ENCODE measurements at regions not wholly inside any gene's neighbourhood (a gene's known extent, or its start where the extent isn't known, plus 50 kb on each side); places are given as distances from the start of the nearest gene placed in this dataset.

GRCh38 chrX:39716802-39717540 lies 380.8 kb downstream of the BCOR start:
- DNase-seq: no peak
- H3K9me2 ChIP-seq (replicated peaks; ENCODE audit: insufficient read depth, low read length): no peaks in the 10 kb centered on the region
- no peak overlapping the region for H3K4me3 ChIP-seq (ENCODE audit: low read length)
- H3K4me2 ChIP-seq (ENCODE audit: low read depth, low read length, poor library complexity, severe bottlenecking): no peak overlapping the region
- no peak overlapping the region for H3K9ac ChIP-seq (ENCODE audit: low read length)
- H3K36me3 ChIP-seq (ENCODE audit: insufficient read depth, low read length): no peaks in the 10 kb centered on the region
- H3K27me3 ChIP-seq (ENCODE audit: low read length): no peaks in the 10 kb centered on the region
- H3K4me1 ChIP-seq (ENCODE audit: low read length): no peaks in the 10 kb centered on the region
- no peaks in the 10 kb centered on the region for H4K20me1 ChIP-seq (ENCODE audit: insufficient read depth, low read depth, low read length)
- no peaks in the 10 kb centered on the region for H3K79me2 ChIP-seq (ENCODE audit: low read length)
- no peaks in the 10 kb centered on the region for H3K9me3 ChIP-seq (ENCODE audit: low read length)
- H3K27ac ChIP-seq (ENCODE audit: low read length): no peak overlapping the region
- no peak overlapping the region for H2AFZ ChIP-seq (ENCODE audit: low read length)

- Histone ChIP-seq H3K4me3 (ENCODE audit: low read length) (no peak overlapping the region), H3K4me2 (ENCODE audit: low read depth, low read length, poor library complexity, severe bottlenecking) (no peak overlapping the region), H3K27ac (ENCODE audit: low read length) (no peak overlapping the region)
Observed at GRCh38 chrX:39718981-39719380, 378.8 kb downstream of the BCOR start.

GRCh38 chrX:39720945-39721344 lies 376.8 kb downstream of the BCOR start:
- DNase-seq: no peak
- Histone ChIP-seq H3K9ac (ENCODE audit: low read length) (no peak overlapping the region), H3K27me3 (ENCODE audit: low read length) (no peaks in the 10 kb centered on the region), H3K4me2 (ENCODE audit: low read depth, low read length, poor library complexity, severe bottlenecking) (no peak overlapping the region), H4K20me1 (ENCODE audit: insufficient read depth, low read depth, low read length) (no peaks in the 10 kb centered on the region), H3K79me2 (ENCODE audit: low read length) (no peaks in the 10 kb centered on the region), H3K4me1 (ENCODE audit: low read length) (no peaks in the 10 kb centered on the region), H3K9me3 (ENCODE audit: low read length) (no peaks in the 10 kb centered on the region), H2AFZ (ENCODE audit: low read length) (no peak overlapping the region), H3K36me3 (ENCODE audit: insufficient read depth, low read length) (no peaks in the 10 kb centered on the region), H3K9me2 (replicated peaks; ENCODE audit: insufficient read depth, low read length) (no peaks in the 10 kb centered on the region), H3K4me3 (ENCODE audit: low read length) (no peak overlapping the region), H3K27ac (ENCODE audit: low read length) (no peak overlapping the region)

More at GRCh38 chrX:39718981-39719380, 378.8 kb downstream of the BCOR start:
- Histone ChIP-seq H3K79me2 (ENCODE audit: low read length) (no peaks in the 10 kb centered on the region), H3K36me3 (ENCODE audit: insufficient read depth, low read length) (no peaks in the 10 kb centered on the region), H2AFZ (ENCODE audit: low read length) (no peak overlapping the region), H3K4me1 (ENCODE audit: low read length) (no peaks in the 10 kb centered on the region), H3K9me3 (ENCODE audit: low read length) (no peaks in the 10 kb centered on the region), H3K9ac (ENCODE audit: low read length) (no peak overlapping the region), H3K9me2 (replicated peaks; ENCODE audit: insufficient read depth, low read length) (no peaks in the 10 kb centered on the region), H3K27me3 (ENCODE audit: low read length) (no peaks in the 10 kb centered on the region), H4K20me1 (ENCODE audit: insufficient read depth, low read depth, low read length) (no peaks in the 10 kb centered on the region)
- DNase-seq: no peak

GRCh38 chrX:39721566-39722279 lies 376.0 kb downstream of the BCOR start:
- Histone ChIP-seq H3K9me3 (ENCODE audit: low read length) (no peaks in the 10 kb centered on the region), H3K27ac (ENCODE audit: low read length) (no peak overlapping the region), H3K4me1 (ENCODE audit: low read length) (no peaks in the 10 kb centered on the region), H2AFZ (ENCODE audit: low read length) (no peak overlapping the region), H3K9ac (ENCODE audit: low read length) (no peak overlapping the region), H3K4me2 (ENCODE audit: low read depth, low read length, poor library complexity, severe bottlenecking) (no peak overlapping the region), H3K9me2 (replicated peaks; ENCODE audit: insufficient read depth, low read length) (no peaks in the 10 kb centered on the region), H3K4me3 (ENCODE audit: low read length) (no peak overlapping the region), H3K27me3 (ENCODE audit: low read length) (no peaks in the 10 kb centered on the region), H3K79me2 (ENCODE audit: low read length) (no peaks in the 10 kb centered on the region), H3K36me3 (ENCODE audit: insufficient read depth, low read length) (no peaks in the 10 kb centered on the region), H4K20me1 (ENCODE audit: insufficient read depth, low read depth, low read length) (no peaks in the 10 kb centered on the region)
- DNase-seq: no peak

GRCh38 chrX:39724544-39724943 lies 373.2 kb downstream of the BCOR start:
- Histone ChIP-seq H3K79me2 (ENCODE audit: low read length) (no peaks in the 10 kb centered on the region), H3K4me1 (ENCODE audit: low read length) (no peaks in the 10 kb centered on the region)
- no peak for DNase-seq

GRCh38 chrX:39725114-39725513 lies 372.6 kb downstream of the BCOR start:
- Histone ChIP-seq H3K4me2 (ENCODE audit: low read depth, low read length, poor library complexity, severe bottlenecking) (no peak overlapping the region), H3K9me2 (replicated peaks; ENCODE audit: insufficient read depth, low read length) (no peaks in the 10 kb centered on the region), H3K4me3 (ENCODE audit: low read length) (no peak overlapping the region), H3K27me3 (ENCODE audit: low read length) (no peaks in the 10 kb centered on the region), H3K9me3 (ENCODE audit: low read length) (no peaks in the 10 kb centered on the region), H2AFZ (ENCODE audit: low read length) (no peak overlapping the region), H4K20me1 (ENCODE audit: insufficient read depth, low read depth, low read length) (no peaks in the 10 kb centered on the region), H3K27ac (ENCODE audit: low read length) (no peak overlapping the region), H3K4me1 (ENCODE audit: low read length) (no peaks in the 10 kb centered on the region), H3K9ac (ENCODE audit: low read length) (no peak overlapping the region), H3K79me2 (ENCODE audit: low read length) (no peaks in the 10 kb centered on the region), H3K36me3 (ENCODE audit: insufficient read depth, low read length) (no peaks in the 10 kb centered on the region)
- no peak for DNase-seq

More at GRCh38 chrX:39724544-39724943, 373.2 kb downstream of the BCOR start:
- no peak overlapping the region for H3K4me3 ChIP-seq (ENCODE audit: low read length)
- H3K36me3 ChIP-seq (ENCODE audit: insufficient read depth, low read length): no peaks in the 10 kb centered on the region
- H4K20me1 ChIP-seq (ENCODE audit: insufficient read depth, low read depth, low read length): no peaks in the 10 kb centered on the region
- H3K9ac ChIP-seq (ENCODE audit: low read length): no peak overlapping the region
- H3K27ac ChIP-seq (ENCODE audit: low read length): no peak overlapping the region
- H3K9me3 ChIP-seq (ENCODE audit: low read length): no peaks in the 10 kb centered on the region
- H3K27me3 ChIP-seq (ENCODE audit: low read length): no peaks in the 10 kb centered on the region
- no peak overlapping the region for H2AFZ ChIP-seq (ENCODE audit: low read length)
- H3K4me2 ChIP-seq (ENCODE audit: low read depth, low read length, poor library complexity, severe bottlenecking): no peak overlapping the region
- no peaks in the 10 kb centered on the region for H3K9me2 ChIP-seq (replicated peaks; ENCODE audit: insufficient read depth, low read length)

- Histone ChIP-seq H3K4me2 (ENCODE audit: low read depth, low read length, poor library complexity, severe bottlenecking) (no peak overlapping the region), H3K79me2 (ENCODE audit: low read length) (no peaks in the 10 kb centered on the region), H2AFZ (ENCODE audit: low read length) (no peak overlapping the region), H3K9ac (ENCODE audit: low read length) (no peak overlapping the region), H3K4me3 (ENCODE audit: low read length) (no peak overlapping the region), H3K27me3 (ENCODE audit: low read length) (no peaks in the 10 kb centered on the region), H3K4me1 (ENCODE audit: low read length) (no peaks in the 10 kb centered on the region), H3K36me3 (ENCODE audit: insufficient read depth, low read length) (no peaks in the 10 kb centered on the region), H4K20me1 (ENCODE audit: insufficient read depth, low read depth, low read length) (no peaks in the 10 kb centered on the region), H3K27ac (ENCODE audit: low read length) (no peak overlapping the region), H3K9me2 (replicated peaks; ENCODE audit: insufficient read depth, low read length) (no peaks in the 10 kb centered on the region), H3K9me3 (ENCODE audit: low read length) (no peaks in the 10 kb centered on the region)
- DNase-seq: no peak
Observed at GRCh38 chrX:39725928-39726619, 371.7 kb downstream of the BCOR start.

GRCh38 chrX:39726771-39727170 lies 371.0 kb downstream of the BCOR start:
- Histone ChIP-seq H2AFZ (ENCODE audit: low read length) (no peak overlapping the region), H3K4me1 (ENCODE audit: low read length) (no peaks in the 10 kb centered on the region), H3K9me2 (replicated peaks; ENCODE audit: insufficient read depth, low read length) (no peaks in the 10 kb centered on the region)

More at GRCh38 chrX:39726771-39727170, 371.0 kb downstream of the BCOR start:
- Histone ChIP-seq H3K9me3 (ENCODE audit: low read length) (no peaks in the 10 kb centered on the region), H3K4me3 (ENCODE audit: low read length) (no peak overlapping the region), H4K20me1 (ENCODE audit: insufficient read depth, low read depth, low read length) (no peaks in the 10 kb centered on the region), H3K79me2 (ENCODE audit: low read length) (no peaks in the 10 kb centered on the region), H3K27me3 (ENCODE audit: low read length) (no peaks in the 10 kb centered on the region), H3K4me2 (ENCODE audit: low read depth, low read length, poor library complexity, severe bottlenecking) (no peak overlapping the region), H3K27ac (ENCODE audit: low read length) (no peak overlapping the region), H3K36me3 (ENCODE audit: insufficient read depth, low read length) (no peaks in the 10 kb centered on the region), H3K9ac (ENCODE audit: low read length) (no peak overlapping the region)
- DNase-seq: no peak

All from Karpas-422 (cell line).